ENCODE measurements at regions not wholly inside any gene's neighbourhood (a gene's known extent, or its start where the extent isn't known, plus 50 kb on each side); places are given as distances from the start of the nearest gene placed in this dataset.

GRCh38 chr7:121557034-121557892 lies 161.2 kb upstream of the FAM3C start:
- Histone ChIP-seq H4K5ac (ENCODE audit: low read depth, low read length) (no peak overlapping the region), H4K8ac (ENCODE audit: low read depth in 2 of 2, low read length in 2 of 2) (no peak overlapping the region), H3K14ac (replicated peaks; ENCODE audit: low read depth, low read length) (no peak overlapping the region), H2AFZ (replicated peaks; ENCODE audit: low read length, poor library complexity) (peak overlapping the region; percentile 74), H2BK5ac (ENCODE audit: low read depth, low read length, poor library complexity, severe bottlenecking) (no peak overlapping the region), H2AK5ac (ENCODE audit: low read depth, low read length) (no peak overlapping the region), H3K23ac (ENCODE audit: low read depth, low read length) (no peak overlapping the region), H3K18ac (ENCODE audit: low read depth, low read length) (no peak overlapping the region), H3K79me1 (ENCODE audit: low read depth in 1 of 2, low read length in 2 of 2) (no peaks in the 10 kb centered on the region), H3K27me3 (ENCODE audit: control insufficient read depth, insufficient read depth, low read length) (0 out of 2 replicates have a peak, but pooled peaks cover 1% of the 10 kb centered on the region), H4K20me1 (ENCODE audit: insufficient read depth, low read length) (no peaks in the 10 kb centered on the region), H3K27ac (ENCODE audit: insufficient read depth, low read length) (no peak overlapping the region), H3K4me2 (ENCODE audit: low read depth, low read length) (no peak overlapping the region), H3K36me3 (ENCODE audit: control insufficient read depth, insufficient read depth, low read length) (no peaks in the 10 kb centered on the region), H3K9me3 (ENCODE audit: control insufficient read depth, insufficient read depth, low read length) (no peaks in the 10 kb centered on the region), H2AK9ac (replicated peaks; ENCODE audit: low read depth, low read length, poor library complexity) (no peak overlapping the region), H3K4ac (ENCODE audit: low read depth, low read length) (no peak overlapping the region), H2BK120ac (ENCODE audit: low read depth, low read length) (no peak overlapping the region), H4K91ac (ENCODE audit: insufficient read depth, low read depth, low read length) (no peak overlapping the region), H2BK20ac (ENCODE audit: low read depth, low read length) (no peak overlapping the region), H3K56ac (ENCODE audit: extremely low read depth, insufficient read depth, low read length) (no peak overlapping the region), H3K9me1 (ENCODE audit: insufficient read depth, low read length) (no peaks in the 10 kb centered on the region), H2BK15ac (ENCODE audit: low read depth, low read length) (no peak overlapping the region), H3K4me1 (ENCODE audit: control insufficient read depth, insufficient read depth, low read length) (no peaks in the 10 kb centered on the region), H3K4me3 (ENCODE audit: insufficient read depth, low read depth, low read length) (no peak overlapping the region), H3K9ac (ENCODE audit: low read depth, low read length) (no peak overlapping the region)
- TF ChIP-seq FOS (IDR thresholded peaks at IDR 0.05; ENCODE audit: low read depth, low read length) (no peak), NFE2L2 (IDR thresholded peaks at IDR 0.05; ENCODE audit: low read depth, low read length) (no peak), CTCF (conservative IDR thresholded peaks at IDR 0.05; ENCODE audit: low read depth, low read length) (no peak), RFX5 (IDR thresholded peaks at IDR 0.05; ENCODE audit: low read depth, low read length) (no peak), POLR2A (IDR thresholded peaks at IDR 0.05; ENCODE audit: low read depth, low read length) (no peak), RAD21 (IDR thresholded peaks at IDR 0.05; ENCODE audit: low read length) (no peak), CHD1 (IDR thresholded peaks at IDR 0.05; ENCODE audit: low read depth, low read length) (no peak), BHLHE40 (IDR thresholded peaks at IDR 0.05; ENCODE audit: low read depth, low read length) (no peak), MAFK (IDR thresholded peaks at IDR 0.05; ENCODE audit: low read depth, low read length) (no peak), USF2 (IDR thresholded peaks at IDR 0.05; ENCODE audit: low read depth, low read length) (no peak), MXI1 (IDR thresholded peaks at IDR 0.05; ENCODE audit: borderline replicate concordance, low read depth, low read length) (no peak), RCOR1 (IDR thresholded peaks at IDR 0.05; ENCODE audit: insufficient replicate concordance, low read length) (no peak), SMC3 (IDR thresholded peaks at IDR 0.05; ENCODE audit: low read depth, low read length) (no peak), CEBPB (IDR thresholded peaks at IDR 0.05; ENCODE audit: low read depth, low read length) (no peak), MAZ (IDR thresholded peaks at IDR 0.05; ENCODE audit: borderline replicate concordance, low read depth, low read length) (no peak)
- TF ChIP-seq, protein P1, sequence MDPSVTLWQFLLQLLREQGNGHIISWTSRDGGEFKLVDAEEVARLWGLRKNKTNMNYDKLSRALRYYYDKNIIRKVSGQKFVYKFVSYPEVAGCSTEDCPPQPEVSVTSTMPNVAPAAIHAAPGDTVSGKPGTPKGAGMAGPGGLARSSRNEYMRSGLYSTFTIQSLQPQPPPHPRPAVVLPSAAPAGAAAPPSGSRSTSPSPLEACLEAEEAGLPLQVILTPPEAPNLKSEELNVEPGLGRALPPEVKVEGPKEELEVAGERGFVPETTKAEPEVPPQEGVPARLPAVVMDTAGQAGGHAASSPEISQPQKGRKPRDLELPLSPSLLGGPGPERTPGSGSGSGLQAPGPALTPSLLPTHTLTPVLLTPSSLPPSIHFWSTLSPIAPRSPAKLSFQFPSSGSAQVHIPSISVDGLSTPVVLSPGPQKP (IDR thresholded peaks at IDR 0.05; ENCODE audit: borderline replicate concordance, low read depth, low read length), result no peak
- dilution Hi-C loops (cut with HindIII; ENCODE audit: low sequenced_read_pairs, unreplicated experiment), result loop anchor here (25.0 kb wide), 1 partner anchor 195 kb away; no protein-coding TSS in a partner anchor
- no TSS peak for BruUV-seq (replicated peaks)
- DNase-seq (no peak), ATAC-seq (ENCODE audit: low read depth) (no peak)
- in situ Hi-C loops (cut with MboI; ENCODE audit: low sequenced_read_pairs), result no loop called here
- ChIA-PET CTCF (no interaction called here), POLR2A (ENCODE audit: unreplicated experiment) (no interaction called here)
- intact Hi-C loops (cut with micrococcal nuclease), result no loop called here
- WGBS, 2 experiments (ENCODE audit: extremely low coverage in 2 of 2, insufficient read length in 1 of 2), result no CpG with 5 or more reads among the region's 4 CpGs

All from IMR-90 (cell line).